IPS-15b (cell line): ENCODE measurements at regions not wholly inside any gene's neighbourhood (a gene's known extent, or its start where the extent isn't known, plus 50 kb on each side); places are given as distances from the start of the nearest gene placed in this dataset.

Source experiments
- H3K27me3 ChIP-seq: one replicate; pipeline ENCODE4 v1.6.1; 2013; ENCODE audit warnings: low read length; ENCODE audit not compliant: control insufficient read depth, insufficient read depth
- H3K36me3 ChIP-seq: one replicate; pipeline ENCODE4 v1.6.1; 2013; ENCODE audit warnings: low read length; ENCODE audit not compliant: control insufficient read depth, insufficient read depth
- H3K4me1 ChIP-seq: one replicate; pipeline ENCODE4 v1.6.1; 2013; ENCODE audit warnings: mild to moderate bottlenecking, low read length; ENCODE audit not compliant: control insufficient read depth, insufficient read depth
- H3K4me3 ChIP-seq: one replicate; pipeline ENCODE4 v1.5.1; 2013; ENCODE audit warnings: low read depth, low read length
- H3K9ac ChIP-seq: one replicate; pipeline ENCODE4 v1.6.1; 2013; ENCODE audit warnings: low read depth, mild to moderate bottlenecking, low read length
- H3K9me3 ChIP-seq: one replicate; pipeline ENCODE4 v1.6.1; 2013; ENCODE audit warnings: mild to moderate bottlenecking, low read length; ENCODE audit not compliant: control insufficient read depth, insufficient read depth

DNA sequence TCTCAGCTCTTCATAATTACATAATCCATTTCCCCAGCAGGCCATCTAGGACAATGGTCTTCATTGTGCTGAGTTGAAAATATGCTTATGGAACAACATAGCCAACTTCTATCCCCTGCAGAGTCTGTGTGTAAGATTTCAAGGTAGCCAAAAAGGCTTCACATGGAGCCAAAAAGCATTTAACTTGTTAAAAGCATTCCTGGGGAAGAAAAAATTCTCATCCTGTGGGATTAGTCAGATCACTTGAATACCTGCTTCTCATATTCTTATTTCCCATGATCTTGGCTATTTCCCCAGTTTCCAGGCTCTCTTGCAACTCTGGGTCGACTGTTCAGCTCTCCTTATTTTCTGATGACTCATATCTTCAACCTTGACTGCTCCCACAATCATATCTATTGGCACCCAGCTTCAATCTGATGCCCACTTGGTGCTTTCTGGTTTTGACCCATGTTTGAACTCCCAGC is 178.9 kb downstream of the KLHL28 start:
- Histone ChIP-seq H3K9me3 (no peaks in the 10 kb centered on the region), H3K4me3 (no peak overlapping the region), H3K36me3 (no peaks in the 10 kb centered on the region), H3K27me3 (no peaks in the 10 kb centered on the region), H3K9ac (no peak overlapping the region), H3K4me1 (no peaks in the 10 kb centered on the region)

DNA sequence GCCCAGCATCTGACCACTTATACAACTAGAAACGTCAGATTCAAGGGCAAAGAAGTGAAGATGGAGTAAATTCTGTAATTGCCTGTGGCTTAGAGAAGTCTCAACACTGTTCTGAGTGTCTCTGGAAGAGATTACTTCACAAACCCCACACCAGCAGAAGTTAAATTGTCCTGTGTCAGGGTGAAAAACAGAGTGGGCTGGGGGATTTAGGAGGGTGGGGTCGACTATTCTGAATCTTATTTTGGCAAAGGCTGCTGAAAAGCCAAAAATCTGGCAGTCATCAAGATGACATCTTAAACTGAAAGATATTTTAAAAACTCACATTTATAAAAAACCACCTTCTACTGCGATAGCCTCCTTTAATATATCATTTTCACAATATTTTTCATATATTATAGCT is 180.8 kb downstream of the KLHL28 start:
- H3K9ac ChIP-seq: no peak overlapping the region
- no peak overlapping the region for H3K4me3 ChIP-seq
- H3K36me3 ChIP-seq: no peaks in the 10 kb centered on the region
- no peaks in the 10 kb centered on the region for H3K27me3 ChIP-seq
- H3K4me1 ChIP-seq: no peaks in the 10 kb centered on the region
- H3K9me3 ChIP-seq: no peaks in the 10 kb centered on the region

DNA sequence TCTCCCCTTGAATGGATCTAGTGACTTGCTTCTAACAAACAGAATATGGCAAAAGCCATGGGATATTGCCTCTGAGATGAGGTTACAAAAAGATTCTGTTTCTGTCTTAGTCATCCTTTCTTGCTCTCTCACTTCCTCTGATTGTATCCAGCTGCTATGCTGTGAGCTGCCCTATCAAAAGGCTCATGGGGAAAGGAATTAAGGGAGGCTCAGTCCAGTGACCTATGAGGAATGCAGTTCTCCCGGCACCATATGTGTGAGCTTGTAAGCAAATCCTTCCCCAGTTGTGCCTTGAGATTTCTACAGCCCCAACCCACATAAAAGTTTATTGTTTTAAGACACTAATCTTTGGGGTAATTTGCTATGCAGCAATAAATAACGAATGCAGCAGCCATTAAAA is 183.1 kb downstream of the KLHL28 start:
- H3K9me3 ChIP-seq: no peaks in the 10 kb centered on the region
- no peak overlapping the region for H3K4me3 ChIP-seq
- H3K9ac ChIP-seq: no peak overlapping the region
- H3K4me1 ChIP-seq: no peaks in the 10 kb centered on the region
- no peaks in the 10 kb centered on the region for H3K27me3 ChIP-seq
- H3K36me3 ChIP-seq: no peaks in the 10 kb centered on the region

DNA sequence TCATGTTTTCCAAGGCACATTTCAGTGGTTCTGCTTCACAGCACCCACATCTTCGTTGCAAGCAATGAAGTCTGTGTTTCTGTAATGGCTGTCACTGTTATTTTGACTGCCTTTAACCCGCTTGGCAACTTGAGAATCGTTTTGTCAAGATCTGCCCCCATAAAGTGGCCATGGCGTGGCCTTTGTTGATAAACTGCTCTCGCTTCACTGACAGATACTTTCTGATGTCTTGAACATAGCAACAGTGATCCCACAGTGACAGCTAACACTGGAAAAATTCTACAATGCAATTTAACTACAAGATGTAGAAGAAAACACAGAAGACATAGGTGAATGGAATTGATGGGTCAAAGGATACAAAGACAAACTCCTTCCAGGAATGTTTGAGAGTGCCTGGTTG is 184.2 kb downstream of the KLHL28 start:
- Histone ChIP-seq H3K4me1 (no peaks in the 10 kb centered on the region), H3K27me3 (no peaks in the 10 kb centered on the region), H3K9me3 (no peaks in the 10 kb centered on the region)

DNA sequence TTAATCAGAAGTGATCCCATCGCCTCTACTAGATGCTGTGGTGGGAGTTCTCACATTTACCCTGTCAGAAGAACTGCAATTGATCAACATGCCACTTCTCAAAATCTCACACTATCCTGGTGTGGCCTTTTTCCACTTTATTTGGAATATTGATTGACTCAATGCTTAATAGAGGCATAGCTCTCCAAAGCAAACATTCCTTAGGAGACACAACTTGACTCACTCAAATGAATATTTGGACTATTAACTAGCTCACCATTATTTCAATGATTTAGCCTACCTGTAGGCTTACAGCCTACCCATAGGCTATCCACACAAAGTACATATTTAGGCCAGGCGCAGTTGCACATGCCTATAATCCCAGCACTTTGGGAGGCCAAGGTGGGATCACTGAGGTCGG is 186.5 kb downstream of the KLHL28 start:
- no peak overlapping the region for H3K9ac ChIP-seq
- H3K36me3 ChIP-seq: no peaks in the 10 kb centered on the region
- no peaks in the 10 kb centered on the region for H3K9me3 ChIP-seq
- no peaks in the 10 kb centered on the region for H3K4me1 ChIP-seq
- H3K27me3 ChIP-seq: no peaks in the 10 kb centered on the region
- H3K4me3 ChIP-seq: no peak overlapping the region

More for the DNA sequence above, 184.2 kb downstream of the KLHL28 start:
- Histone ChIP-seq H3K9ac (no peak overlapping the region), H3K36me3 (no peaks in the 10 kb centered on the region), H3K4me3 (no peak overlapping the region)

DNA sequence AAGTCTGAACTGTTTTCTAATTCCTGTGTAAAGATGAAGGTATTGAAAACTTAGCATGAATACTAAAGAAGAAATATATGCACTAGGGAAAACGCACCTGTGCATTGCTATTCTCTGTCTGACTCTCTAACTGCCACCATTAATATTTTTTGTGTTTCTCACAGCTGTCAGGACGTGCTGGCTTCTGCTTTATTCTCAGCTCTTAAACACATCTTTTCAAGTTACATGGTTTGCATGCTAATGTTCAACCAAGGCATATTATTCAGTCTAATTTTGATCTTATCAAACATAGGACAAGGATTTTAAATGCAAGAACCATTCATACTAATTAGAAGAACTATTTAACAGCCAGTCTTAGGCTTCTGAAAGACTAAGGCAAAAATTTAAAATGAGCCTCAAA is 187.4 kb downstream of the KLHL28 start:
- H3K27me3 ChIP-seq: no peaks in the 10 kb centered on the region
- no peak overlapping the region for H3K4me3 ChIP-seq
- H3K36me3 ChIP-seq: no peaks in the 10 kb centered on the region
- no peaks in the 10 kb centered on the region for H3K4me1 ChIP-seq
- no peaks in the 10 kb centered on the region for H3K9me3 ChIP-seq
- H3K9ac ChIP-seq: no peak overlapping the region

DNA sequence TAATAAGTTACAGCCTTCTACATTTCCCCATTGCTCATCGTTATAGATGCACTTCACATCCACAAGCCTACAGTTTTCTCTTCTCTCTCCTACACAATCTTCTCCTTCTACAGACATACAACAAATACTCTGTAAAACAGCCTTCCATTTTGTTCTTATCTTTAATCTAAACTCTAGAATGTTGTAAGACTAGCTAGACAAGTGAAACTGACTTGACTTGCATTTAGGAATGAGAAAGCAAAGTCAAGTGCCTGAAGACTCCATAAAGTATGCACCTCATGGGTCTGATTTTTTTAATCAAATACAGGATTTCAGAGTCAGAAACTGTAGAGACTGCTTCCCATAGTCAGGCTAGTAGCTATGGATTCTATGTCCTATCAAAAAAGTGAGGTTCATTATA is 190.3 kb downstream of the KLHL28 start:
- Histone ChIP-seq H3K9me3 (no peaks in the 10 kb centered on the region), H3K36me3 (no peaks in the 10 kb centered on the region), H3K27me3 (no peaks in the 10 kb centered on the region), H3K4me1 (no peaks in the 10 kb centered on the region), H3K4me3 (no peak overlapping the region), H3K9ac (no peak overlapping the region)

DNA sequence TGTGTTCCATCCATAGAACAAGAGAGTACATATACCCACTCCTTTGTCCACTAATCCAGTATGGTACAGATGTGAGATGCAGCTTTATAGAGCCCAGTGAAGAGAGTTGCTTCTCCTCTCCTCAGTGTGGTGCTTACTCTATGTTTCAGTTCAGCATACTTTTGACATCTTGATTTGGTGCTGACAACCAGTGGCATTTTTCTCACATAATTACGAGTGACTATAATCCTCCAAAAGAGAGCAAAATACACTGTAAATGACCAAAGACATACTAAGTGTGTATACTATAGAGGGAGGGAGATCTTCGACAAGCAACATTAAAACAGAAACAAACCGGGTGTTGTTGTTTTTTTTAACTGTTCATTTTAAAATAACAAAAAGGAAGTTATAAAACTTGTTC is 191.5 kb downstream of the KLHL28 start:
- H3K9me3 ChIP-seq: no peaks in the 10 kb centered on the region
- H3K36me3 ChIP-seq: no peaks in the 10 kb centered on the region
- H3K27me3 ChIP-seq: no peaks in the 10 kb centered on the region
- no peaks in the 10 kb centered on the region for H3K4me1 ChIP-seq
- no peak overlapping the region for H3K4me3 ChIP-seq
- H3K9ac ChIP-seq: no peak overlapping the region

DNA sequence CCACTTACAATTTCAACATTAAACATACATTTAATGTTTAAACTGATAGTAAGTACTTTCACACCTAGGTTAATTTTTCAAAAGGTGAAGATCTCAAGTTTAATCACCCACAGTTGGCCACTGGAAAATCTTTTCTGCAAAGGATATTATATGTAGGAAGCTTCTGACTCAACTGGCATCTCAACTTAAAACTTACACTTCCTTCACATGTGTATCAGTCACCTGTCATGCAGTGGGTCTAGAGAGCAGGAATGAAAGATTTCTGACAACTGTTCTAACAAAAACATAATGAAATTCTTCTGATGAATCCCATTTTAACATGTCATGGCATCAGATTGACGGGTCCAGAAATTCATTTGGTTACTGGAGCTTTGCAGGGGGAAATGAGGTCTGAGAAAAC is 192.8 kb downstream of the KLHL28 start:
- no peak overlapping the region for H3K9ac ChIP-seq
- no peak overlapping the region for H3K4me3 ChIP-seq
- H3K27me3 ChIP-seq: no peaks in the 10 kb centered on the region
- H3K4me1 ChIP-seq: no peaks in the 10 kb centered on the region
- no peaks in the 10 kb centered on the region for H3K9me3 ChIP-seq
- H3K36me3 ChIP-seq: no peaks in the 10 kb centered on the region

DNA sequence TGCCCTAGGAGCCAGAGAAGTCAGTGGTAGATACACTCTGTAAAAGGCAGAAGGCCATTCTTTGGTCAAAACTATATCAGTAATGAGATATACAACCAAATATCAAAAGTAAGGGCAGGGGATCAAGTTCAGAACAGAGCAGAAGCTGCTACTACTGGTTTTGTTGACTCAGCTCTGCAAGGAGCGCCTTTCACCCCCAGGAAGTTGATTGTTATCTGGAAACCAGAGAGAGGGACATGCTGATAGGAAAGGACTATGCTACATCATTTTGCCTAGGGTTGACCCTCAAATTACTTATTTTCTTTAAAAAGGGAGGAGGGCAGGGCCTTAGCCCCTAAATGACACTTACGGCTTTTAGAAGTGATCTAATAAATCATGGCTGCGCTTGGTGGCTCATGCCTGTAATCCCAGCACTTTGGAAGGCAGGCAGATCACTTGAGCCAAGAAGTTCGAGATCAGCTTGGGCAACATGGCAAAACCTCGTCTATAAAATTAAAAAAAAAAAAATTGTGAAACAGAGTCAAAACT is 194.0 kb downstream of the KLHL28 start:
- Histone ChIP-seq H3K4me3 (no peak overlapping the region), H3K27me3 (no peaks in the 10 kb centered on the region), H3K4me1 (no peaks in the 10 kb centered on the region), H3K9me3 (no peaks in the 10 kb centered on the region), H3K9ac (no peak overlapping the region), H3K36me3 (no peaks in the 10 kb centered on the region)

DNA sequence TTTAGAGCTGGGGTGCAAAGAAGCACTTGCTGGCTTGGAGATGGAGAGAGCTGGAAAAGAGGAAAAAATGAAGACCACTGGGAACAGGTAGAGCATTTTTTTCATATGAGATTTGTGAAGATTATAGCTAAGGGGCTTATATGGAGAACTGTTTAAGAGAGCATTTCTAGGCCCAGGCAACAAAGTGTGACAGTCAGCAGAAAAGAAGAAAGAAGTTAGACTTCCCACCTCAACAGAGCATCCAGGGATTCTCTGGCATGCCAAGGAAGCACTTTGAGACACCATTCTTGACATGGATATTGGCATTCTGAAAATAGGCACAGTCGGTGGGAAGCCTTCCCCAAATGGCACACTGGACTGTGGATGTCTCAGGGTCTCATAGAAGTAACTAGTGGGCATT is 195.5 kb downstream of the KLHL28 start:
- Histone ChIP-seq H3K9ac (no peak overlapping the region), H3K4me1 (no peaks in the 10 kb centered on the region), H3K27me3 (no peaks in the 10 kb centered on the region), H3K36me3 (no peaks in the 10 kb centered on the region), H3K4me3 (no peak overlapping the region), H3K9me3 (no peaks in the 10 kb centered on the region)

DNA sequence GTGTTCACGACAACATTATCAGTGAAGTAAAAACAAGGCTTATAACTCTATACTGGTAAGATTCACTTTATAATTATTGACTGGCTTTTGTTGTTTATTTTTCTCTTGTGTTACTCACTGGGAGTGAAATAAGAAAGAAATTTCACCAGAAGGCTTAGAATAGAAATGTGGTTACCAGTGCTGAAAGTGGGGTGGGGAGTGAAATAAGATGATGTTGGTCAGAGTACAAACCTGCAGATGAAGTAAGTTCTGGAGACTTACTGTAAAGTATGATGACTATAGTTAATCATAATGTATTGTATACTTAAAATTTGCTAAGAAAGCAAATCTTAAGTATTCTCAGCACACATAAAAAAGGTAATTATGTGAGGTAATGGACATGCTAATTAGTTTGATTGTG is 198.4 kb downstream of the KLHL28 start:
- Histone ChIP-seq H3K36me3 (no peaks in the 10 kb centered on the region), H3K4me1 (no peaks in the 10 kb centered on the region), H3K4me3 (no peak overlapping the region), H3K27me3 (no peaks in the 10 kb centered on the region), H3K9me3 (no peaks in the 10 kb centered on the region), H3K9ac (no peak overlapping the region)

DNA sequence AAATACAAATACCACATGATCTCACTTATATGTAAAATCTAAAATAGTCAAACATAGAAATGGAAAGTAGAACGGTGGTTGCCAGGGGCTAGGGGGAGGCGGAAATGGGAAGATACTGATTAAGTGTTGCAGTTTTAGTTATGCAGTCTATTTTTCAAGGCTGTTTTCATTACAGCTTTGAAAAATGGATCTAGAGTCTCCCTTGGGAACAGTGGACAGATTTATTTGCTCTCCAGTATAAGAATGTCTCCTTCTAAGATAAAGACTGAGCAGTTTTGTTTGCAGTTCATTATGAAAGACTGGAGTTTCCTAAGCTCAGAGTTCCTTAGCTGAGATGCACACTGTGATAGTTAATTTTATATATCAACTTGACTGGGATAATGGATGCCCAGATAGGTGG is 202.5 kb downstream of the KLHL28 start:
- Histone ChIP-seq H3K4me1 (no peaks in the 10 kb centered on the region), H3K27me3 (no peaks in the 10 kb centered on the region), H3K4me3 (no peak overlapping the region), H3K36me3 (no peaks in the 10 kb centered on the region), H3K9ac (no peak overlapping the region), H3K9me3 (no peaks in the 10 kb centered on the region)
